ENCODE measurements at regions not wholly inside any gene's neighbourhood (a gene's known extent, or its start where the extent isn't known, plus 50 kb on each side); places are given as distances from the start of the nearest gene placed in this dataset.

- no peak for DNase-seq
Measured at GRCh38 chrX:149151805-149152757, 353.0 kb downstream of the IDS start.

- DNase-seq, result no peak
Measured at GRCh38 chrX:149145845-149146285, 359.2 kb downstream of the IDS start.

GRCh38 chrX:149131774-149132173, 373.3 kb downstream of the IDS start:
- DNase-seq, result no peak

GRCh38 chrX:149129767-149130166, 375.3 kb downstream of the IDS start:
- no peak for DNase-seq

- no peak for DNase-seq
Measured at GRCh38 chrX:149124526-149125108, 380.5 kb downstream of the IDS start.

- DNase-seq, result no peak
Measured at GRCh38 chrX:149121206-149121920, 383.7 kb downstream of the IDS start.

GRCh38 chrX:149120459-149120858, 384.6 kb downstream of the IDS start:
- DNase-seq, result no peak

GRCh38 chrX:149114874-149115273, 390.2 kb downstream of the IDS start:
- no peak for DNase-seq

GRCh38 chrX:149114001-149114400, 391.1 kb downstream of the IDS start:
- DNase-seq, result no peak

GRCh38 chrX:149097786-149098185, 407.3 kb downstream of the IDS start:
- no peak for DNase-seq

- no peak for DNase-seq
Measured at GRCh38 chrX:149092179-149092578, 412.9 kb downstream of the IDS start.

- DNase-seq, result no peak
Measured at GRCh38 chrX:149079805-149080406, 425.2 kb downstream of the IDS start.

- DNase-seq, result no peak
Measured at GRCh38 chrX:149074398-149074797, 430.7 kb downstream of the IDS start.

- no peak for DNase-seq
Measured at GRCh38 chrX:149073479-149073878, 431.6 kb downstream of the IDS start.

GRCh38 chrX:149069899-149070298, 435.2 kb downstream of the IDS start:
- no peak for DNase-seq

GRCh38 chrX:149060921-149061320, 444.2 kb downstream of the IDS start:
- DNase-seq, result no peak
